Skeletal muscle tissue (tissue), 3 donors: ENCODE measurements at regions not wholly inside any gene's neighbourhood (a gene's known extent, or its start where the extent isn't known, plus 50 kb on each side); places are given as distances from the start of the nearest gene placed in this dataset.
"Not testable (repeated sequence)": the region's sequence is repeated elsewhere in the genome, so short reads cannot be mapped to it uniquely, and the experiment has no call there.

Source experiments
- H3K27ac ChIP-seq: one replicate; pipeline ENCODE4 v1.7.0; 2013; ENCODE audit warnings: mild to moderate bottlenecking, low read depth, low read length, inconsistent platforms
- H3K27me3 ChIP-seq, 3 donors: one replicate each; pipeline ENCODE4 v1.7.0; 2013; ENCODE audit warnings: low read length in 3 of 3; ENCODE audit not compliant: control insufficient read depth in 3 of 3, insufficient read depth in 3 of 3
- H3K36me3 ChIP-seq, 3 donors: one replicate each; pipeline ENCODE4 v1.7.0; 2013; ENCODE audit warnings: low read length in 3 of 3; ENCODE audit not compliant: control insufficient read depth in 3 of 3, insufficient read depth in 3 of 3
- H3K4me1 ChIP-seq, 3 donors: one replicate each; pipeline ENCODE4 v1.7.0; 2013; ENCODE audit warnings: low read length in 3 of 3, mild to moderate bottlenecking in 3 of 3; ENCODE audit not compliant: control insufficient read depth in 3 of 3, insufficient read depth in 3 of 3
- H3K4me3 ChIP-seq, 3 donors: one replicate each; pipeline ENCODE4 v1.7.0; 2013; ENCODE audit warnings: low read length in 3 of 3
- H3K9ac ChIP-seq, 3 donors: one replicate each; pipeline ENCODE4 v1.7.0; 2013; ENCODE audit warnings: low read length in 3 of 3, mild to moderate bottlenecking in 3 of 3, moderate library complexity in 2 of 3, low read depth in 1 of 3
- H3K9me3 ChIP-seq, 3 donors: one replicate each; pipeline ENCODE4 v1.7.0; 2013; ENCODE audit warnings: low read length in 3 of 3; ENCODE audit not compliant: control insufficient read depth in 3 of 3
- donor health status: Osteomylitis.

GRCh38 chr14:83184531-83184930, 1650.9 kb upstream of the SEL1L start:
- H3K9ac ChIP-seq: no peak overlapping the region
- no peaks in the 10 kb centered on the region for H3K9me3 ChIP-seq
- no peaks in the 10 kb centered on the region for H3K4me1 ChIP-seq
- H3K27me3 ChIP-seq: no peaks in the 10 kb centered on the region
- H3K36me3 ChIP-seq: no peaks in the 10 kb centered on the region
- no peak overlapping the region for H3K4me3 ChIP-seq
- no peak overlapping the region for H3K27ac ChIP-seq

GRCh38 chr14:83188311-83188710, 1654.7 kb upstream of the SEL1L start:
- not testable (repeated sequence) for H3K4me3 ChIP-seq, H3K4me1 ChIP-seq, H3K27me3 ChIP-seq, H3K9me3 ChIP-seq, H3K9ac ChIP-seq, H3K27ac ChIP-seq, H3K36me3 ChIP-seq

- no peak overlapping the region for H3K27ac ChIP-seq
- H3K9me3 ChIP-seq: peaks cover 0 to 2% (median 0%) of the 10 kb centered on the region in 3 donors
- H3K9ac ChIP-seq: no peak overlapping the region
- H3K4me1 ChIP-seq: no peaks in the 10 kb centered on the region
- H3K36me3 ChIP-seq: no peaks in the 10 kb centered on the region
- no peaks in the 10 kb centered on the region for H3K27me3 ChIP-seq
- H3K4me3 ChIP-seq: no peak overlapping the region
These were observed 1662.6 kb upstream of the SEL1L start for GRCh38 chr14:83196236-83196635.

GRCh38 chr14:83197271-83197670, 1663.6 kb upstream of the SEL1L start:
- no peak overlapping the region for H3K27ac ChIP-seq
- no peak overlapping the region for H3K9ac ChIP-seq
- H3K27me3 ChIP-seq: no peaks in the 10 kb centered on the region
- no peaks in the 10 kb centered on the region for H3K4me1 ChIP-seq
- no peaks in the 10 kb centered on the region for H3K36me3 ChIP-seq
- H3K9me3 ChIP-seq: peaks cover 0 to 2% (median 0%) of the 10 kb centered on the region in 3 donors
- H3K4me3 ChIP-seq: no peak overlapping the region

- no peaks in the 10 kb centered on the region for H3K36me3 ChIP-seq
- H3K9me3 ChIP-seq: no peaks in the 10 kb centered on the region
- H3K27me3 ChIP-seq: no peaks in the 10 kb centered on the region
- no peak overlapping the region for H3K4me3 ChIP-seq
- no peak overlapping the region for H3K9ac ChIP-seq
- no peak overlapping the region for H3K27ac ChIP-seq
- H3K4me1 ChIP-seq: no peaks in the 10 kb centered on the region
These were observed 1673.9 kb upstream of the SEL1L start for GRCh38 chr14:83207550-83207949.

GRCh38 chr14:83208341-83208740, 1674.7 kb upstream of the SEL1L start:
- no peaks in the 10 kb centered on the region for H3K27me3 ChIP-seq
- no peak overlapping the region for H3K9ac ChIP-seq
- H3K4me3 ChIP-seq: no peak overlapping the region
- H3K9me3 ChIP-seq: no peaks in the 10 kb centered on the region
- no peaks in the 10 kb centered on the region for H3K4me1 ChIP-seq
- no peak overlapping the region for H3K27ac ChIP-seq
- H3K36me3 ChIP-seq: no peaks in the 10 kb centered on the region

GRCh38 chr14:83217492-83217891, 1683.8 kb upstream of the SEL1L start:
- Histone ChIP-seq H3K9ac (no peak overlapping the region), H3K27ac (no peak overlapping the region), H3K4me3 (no peak overlapping the region), H3K4me1 (no peaks in the 10 kb centered on the region), H3K9me3 (no peaks in the 10 kb centered on the region), H3K36me3 (no peaks in the 10 kb centered on the region), H3K27me3 (no peaks in the 10 kb centered on the region)

GRCh38 chr14:83247924-83248639, 1714.4 kb upstream of the SEL1L start:
- H3K4me1 ChIP-seq: no peaks in the 10 kb centered on the region
- no peaks in the 10 kb centered on the region for H3K27me3 ChIP-seq
- H3K4me3 ChIP-seq: no peak overlapping the region
- no peaks in the 10 kb centered on the region for H3K9me3 ChIP-seq
- H3K36me3 ChIP-seq: no peaks in the 10 kb centered on the region
- H3K9ac ChIP-seq: no peak overlapping the region
- no peak overlapping the region for H3K27ac ChIP-seq

- Histone ChIP-seq H3K36me3 (no peaks in the 10 kb centered on the region), H3K27ac (no peak overlapping the region), H3K9ac (no peak overlapping the region), H3K27me3 (no peaks in the 10 kb centered on the region), H3K4me3 (no peak overlapping the region), H3K4me1 (no peaks in the 10 kb centered on the region), H3K9me3 (no peaks in the 10 kb centered on the region)
These were observed 1717.7 kb upstream of the SEL1L start for GRCh38 chr14:83251402-83251801.

- Histone ChIP-seq H3K27me3 (no peaks in the 10 kb centered on the region), H3K9me3 (no peaks in the 10 kb centered on the region), H3K27ac (no peak overlapping the region), H3K4me3 (no peak overlapping the region), H3K36me3 (no peaks in the 10 kb centered on the region), H3K9ac (no peak overlapping the region), H3K4me1 (no peaks in the 10 kb centered on the region)
These were observed 1720.2 kb upstream of the SEL1L start for GRCh38 chr14:83253870-83254269.
